GM12891 (cell line): ENCODE measurements at regions not wholly inside any gene's neighbourhood (a gene's known extent, or its start where the extent isn't known, plus 50 kb on each side); places are given as distances from the start of the nearest gene placed in this dataset.
"Not testable (repeated sequence)": the region's sequence is repeated elsewhere in the genome, so short reads cannot be mapped to it uniquely, and the experiment has no call there.

Experiments used
- DNase-seq: peaks from one replicate; pipeline ENCODE4 v3.0.0; 2011; ENCODE audit warnings: low spot score; ENCODE audit not compliant: insufficient read length
- FAIRE-seq: peaks from 2 replicates; lab custom pipeline; 2011; peaks lifted over from hg19 to GRCh38; lab: Jason Lieb, UNC
- PAX5 ChIP-seq: IDR thresholded peaks from 2 replicates; pipeline ENCODE4 v1.6.1; 2011; ENCODE audit warnings: low read length, moderate library complexity, mild to moderate bottlenecking; ENCODE audit not compliant: insufficient read depth, severe bottlenecking
- POLR2A ChIP-seq: IDR thresholded peaks from 2 replicates; pipeline ENCODE4 v1.6.1; 2011; ENCODE audit warnings: low read depth, low read length, control low read depth
- POLR2AphosphoS5 ChIP-seq: IDR thresholded peaks from 2 replicates; pipeline ENCODE4 v1.6.1; 2011; ENCODE audit warnings: low read depth, low read length, control low read depth
- POU2F2 ChIP-seq: IDR thresholded peaks from 2 replicates; pipeline ENCODE4 v1.6.1; 2011; ENCODE audit warnings: low read depth, mild to moderate bottlenecking, control low read depth, low read length, moderate library complexity
- SPI1 ChIP-seq: IDR thresholded peaks from 2 replicates; pipeline ENCODE4 v1.6.1; 2011; ENCODE audit warnings: low read depth, low read length, control low read depth
- TAF1 ChIP-seq: IDR thresholded peaks from 2 replicates; pipeline ENCODE4 v1.6.1; 2011; ENCODE audit warnings: low read depth, low read length, control low read depth

DNA sequence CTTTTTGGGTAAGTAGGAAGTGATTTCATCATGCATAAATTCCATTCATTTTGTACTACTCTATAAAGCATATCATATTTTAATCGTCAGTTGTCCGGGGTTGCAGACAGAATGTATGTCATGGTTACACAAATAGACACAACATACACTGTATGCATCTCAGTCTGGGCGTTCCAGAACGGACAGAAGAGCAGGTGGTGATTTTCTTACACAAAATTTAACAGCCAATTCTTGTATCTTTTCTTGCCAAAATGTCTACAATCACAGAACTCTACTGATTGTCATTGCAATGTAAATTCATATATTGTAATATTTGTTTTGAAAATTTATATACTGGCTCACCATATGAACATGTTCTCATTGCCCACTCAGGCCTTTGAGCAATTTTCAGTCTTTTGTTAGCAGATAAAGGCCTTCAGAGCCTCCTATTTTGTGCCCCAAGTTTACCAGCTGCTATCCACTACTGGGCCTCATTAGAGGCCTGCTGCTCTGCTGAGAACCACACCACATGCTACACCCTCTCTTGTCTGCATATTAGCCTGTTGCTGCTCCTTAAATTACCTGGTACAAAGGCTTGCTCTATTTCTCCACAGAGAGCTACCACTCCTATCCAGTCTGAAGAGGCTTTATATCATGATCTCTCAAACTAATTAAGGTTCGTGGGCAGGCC is 61.5 kb downstream of the PRDM13 start:
- TF ChIP-seq POLR2A, result no peak
- no peak for TF ChIP-seq POU2F2
- no peak for TF ChIP-seq POLR2AphosphoS5
- no peak for TF ChIP-seq PAX5
- TF ChIP-seq SPI1, result no peak
- no peak for TF ChIP-seq TAF1
- DNase-seq (no peak), FAIRE-seq (no peak)

DNA sequence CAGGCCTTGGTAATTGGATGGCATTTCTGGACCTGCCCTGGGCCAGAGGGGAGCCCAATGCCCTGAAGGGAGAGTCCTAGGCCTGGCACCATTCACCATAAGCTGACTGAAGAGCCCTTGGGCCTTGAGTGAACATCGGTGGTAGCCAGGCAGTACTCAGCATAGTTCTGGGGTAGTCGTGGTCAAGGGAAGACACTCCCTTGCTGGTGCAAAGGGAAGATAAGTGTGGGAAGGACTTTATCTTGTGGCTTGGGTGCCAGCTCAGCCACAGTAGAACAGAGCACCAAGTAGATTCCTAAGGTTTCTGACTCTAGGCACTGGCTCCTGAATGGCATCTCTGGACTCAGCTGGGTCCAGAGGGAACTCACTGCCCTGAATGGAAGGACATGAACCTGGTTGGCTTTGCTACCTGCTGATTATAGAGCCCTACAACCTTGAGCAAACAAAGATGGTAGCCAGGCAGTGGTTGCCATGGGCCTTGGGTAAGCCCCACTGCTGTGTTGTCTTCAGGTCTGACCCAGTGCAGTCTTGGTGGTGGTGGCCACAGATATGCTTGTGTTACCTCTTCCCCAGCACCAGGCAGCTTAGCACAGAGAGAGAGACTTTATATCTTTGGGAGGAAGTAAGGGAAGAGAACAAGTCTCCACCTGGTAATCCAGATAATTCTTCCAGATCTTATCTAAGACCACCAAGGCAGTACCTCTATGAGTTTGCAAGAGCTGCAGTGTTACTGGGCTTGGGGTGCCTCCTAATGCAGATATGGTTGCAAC is 83.5 kb downstream of the PRDM13 start:
- FAIRE-seq (no peak), DNase-seq (no peak)
- TF ChIP-seq POU2F2 (no peak), PAX5 (no peak), POLR2AphosphoS5 (no peak), POLR2A (no peak), SPI1 (no peak), TAF1 (no peak)

DNA sequence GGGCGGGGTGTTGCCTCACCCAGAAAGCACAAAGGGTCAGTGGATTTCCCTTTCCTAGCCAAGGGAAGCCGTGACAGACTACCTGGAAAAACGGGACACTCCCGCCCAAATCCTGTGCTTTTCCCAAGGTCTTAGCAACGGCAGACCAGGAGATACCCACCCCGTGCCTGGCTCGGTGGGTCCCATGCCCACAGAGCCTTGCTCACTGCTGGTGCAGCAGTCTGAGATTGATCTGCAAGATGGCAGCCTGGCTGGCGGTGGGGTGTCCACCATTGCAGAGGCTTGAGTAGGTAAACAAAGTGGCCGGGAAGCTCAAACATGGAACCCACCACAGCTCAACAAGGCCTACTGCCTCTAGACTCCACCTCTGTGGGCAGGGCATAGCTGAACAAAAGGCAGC is 95.7 kb downstream of the PRDM13 start:
- not testable (repeated sequence) for DNase-seq, FAIRE-seq

DNA sequence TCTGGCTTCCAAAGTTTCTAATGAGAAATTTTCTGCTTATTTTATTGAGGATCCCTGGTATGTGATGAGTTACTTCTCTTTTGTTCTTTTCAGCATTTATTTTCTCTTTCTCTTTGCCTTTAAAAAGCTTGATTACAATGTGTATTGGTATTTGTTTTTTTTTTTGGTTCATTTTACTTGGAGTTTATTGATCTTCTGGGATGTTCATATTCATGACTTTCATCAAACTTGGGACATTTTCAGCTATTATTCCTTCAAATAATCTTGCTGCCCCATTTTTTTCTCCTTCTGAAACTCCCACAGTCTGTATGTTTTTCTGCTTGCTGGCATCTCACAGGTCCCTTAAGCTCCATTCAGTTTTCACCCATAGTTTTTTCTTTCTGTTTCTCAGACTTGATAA is 102.4 kb downstream of the PRDM13 start:
- no peak for FAIRE-seq
- TF ChIP-seq SPI1 (no peak), POU2F2 (no peak), POLR2AphosphoS5 (no peak), PAX5 (no peak), POLR2A (no peak), TAF1 (no peak)
- no peak for DNase-seq

DNA sequence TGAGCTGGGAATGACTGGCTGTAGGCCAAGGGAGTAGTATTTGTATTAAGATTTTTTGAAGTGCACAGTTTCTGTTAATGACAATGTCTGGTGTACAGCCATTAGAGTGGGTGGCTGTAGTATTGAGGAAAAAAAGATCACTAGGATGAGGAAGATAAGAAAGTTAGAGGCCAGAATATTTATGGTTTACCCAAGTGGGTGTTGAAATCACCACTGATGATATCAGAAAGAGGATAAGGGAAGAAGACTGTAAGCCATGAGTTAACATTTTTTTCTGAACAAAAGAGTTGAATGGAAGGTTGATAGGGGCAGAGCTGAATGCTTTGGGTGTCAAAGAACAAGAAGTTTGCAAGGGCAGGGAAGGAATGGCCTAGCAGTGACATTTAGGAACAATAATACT is 104.7 kb downstream of the PRDM13 start:
- no peak for DNase-seq
- no peak for TF ChIP-seq TAF1
- TF ChIP-seq POU2F2, result no peak
- no peak for TF ChIP-seq PAX5
- TF ChIP-seq POLR2A, result no peak
- TF ChIP-seq SPI1, result no peak
- no peak for TF ChIP-seq POLR2AphosphoS5
- no peak for FAIRE-seq

DNA sequence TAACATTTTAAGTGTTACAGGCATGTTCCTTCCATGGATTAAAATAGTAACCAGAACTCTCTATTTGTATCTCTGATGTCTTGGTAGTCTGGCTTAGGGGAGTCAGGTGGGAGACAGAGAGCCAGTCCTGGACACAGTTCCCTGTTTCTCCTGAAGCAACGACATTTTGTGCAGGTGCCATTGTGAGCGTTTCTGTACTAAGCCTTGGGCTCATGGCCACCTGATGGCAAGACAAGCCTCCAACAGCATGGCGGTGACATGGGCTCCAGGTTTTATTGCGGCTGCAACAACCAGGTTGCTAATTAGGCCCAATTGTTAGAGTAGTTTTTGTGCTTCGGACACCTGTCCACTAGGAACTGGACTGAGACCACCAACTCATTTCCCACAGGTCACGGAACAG is 105.3 kb downstream of the PRDM13 start:
- DNase-seq (no peak), FAIRE-seq (no peak)
- no peak for TF ChIP-seq POLR2AphosphoS5
- no peak for TF ChIP-seq POU2F2
- no peak for TF ChIP-seq PAX5
- no peak for TF ChIP-seq TAF1
- TF ChIP-seq POLR2A, result no peak
- TF ChIP-seq SPI1, result no peak

DNA sequence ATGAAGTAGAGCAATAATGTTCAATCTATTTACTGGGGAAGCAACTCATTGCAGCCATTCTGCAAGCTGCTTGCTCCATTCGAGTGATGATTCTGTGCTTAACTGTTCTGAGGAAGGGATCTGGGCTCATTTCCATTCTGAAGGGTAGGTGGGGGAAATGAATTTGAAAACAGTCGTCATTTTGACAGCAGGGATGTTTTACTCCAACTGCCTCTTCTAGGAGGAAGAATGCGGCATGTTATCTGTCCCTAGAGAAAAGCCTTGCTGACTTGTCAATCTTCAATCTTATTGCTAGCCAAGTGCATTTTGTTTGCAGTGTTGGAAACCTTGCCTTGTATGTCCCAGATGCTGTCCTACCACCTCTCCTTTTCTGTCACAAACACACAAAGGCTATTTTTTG is 105.9 kb downstream of the PRDM13 start:
- TF ChIP-seq POU2F2 (no peak), TAF1 (no peak), SPI1 (no peak), PAX5 (no peak), POLR2A (no peak), POLR2AphosphoS5 (no peak)
- FAIRE-seq (no peak), DNase-seq (no peak)

DNA sequence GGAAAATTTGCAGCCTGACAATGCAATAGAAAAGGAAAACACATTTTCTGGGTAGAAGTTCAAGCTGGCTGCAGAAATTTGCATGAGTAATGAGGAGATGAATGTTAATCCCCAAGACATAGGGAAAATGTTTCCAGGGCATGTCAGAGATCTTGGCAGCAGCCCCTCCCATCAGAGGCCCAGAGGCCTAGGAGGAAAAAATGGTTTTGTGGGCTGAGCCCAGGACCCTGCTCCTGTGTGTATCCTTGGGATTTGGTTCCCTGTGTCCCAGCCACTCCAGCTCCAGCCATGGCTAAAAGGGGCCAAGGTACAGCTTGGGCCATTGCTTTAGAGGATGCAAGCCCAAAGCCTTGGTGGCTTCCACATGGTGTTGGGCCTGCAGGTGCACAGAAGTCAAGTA is 115.4 kb downstream of the PRDM13 start:
- DNase-seq, FAIRE-seq: not testable (repeated sequence)

DNA sequence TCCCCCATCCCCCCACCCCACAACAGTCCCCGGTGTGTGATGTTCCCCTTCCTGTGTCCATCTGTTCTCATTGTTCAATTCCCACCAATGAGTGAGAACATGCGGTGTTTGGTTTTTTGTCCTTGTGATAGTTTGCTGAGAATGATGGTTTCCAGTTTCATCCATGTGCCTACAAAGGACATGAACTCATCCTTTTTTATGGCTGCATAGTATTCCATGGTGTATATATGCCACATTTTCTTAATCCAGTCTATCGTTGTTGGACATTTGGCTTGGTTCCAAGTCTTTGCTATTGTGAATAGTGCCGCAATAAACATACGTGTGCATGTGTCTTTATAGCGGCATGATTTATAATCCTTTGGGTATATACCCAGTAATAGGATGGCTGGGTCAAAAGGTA is 123.6 kb downstream of the PRDM13 start:
- not testable (repeated sequence) for DNase-seq, FAIRE-seq

DNA sequence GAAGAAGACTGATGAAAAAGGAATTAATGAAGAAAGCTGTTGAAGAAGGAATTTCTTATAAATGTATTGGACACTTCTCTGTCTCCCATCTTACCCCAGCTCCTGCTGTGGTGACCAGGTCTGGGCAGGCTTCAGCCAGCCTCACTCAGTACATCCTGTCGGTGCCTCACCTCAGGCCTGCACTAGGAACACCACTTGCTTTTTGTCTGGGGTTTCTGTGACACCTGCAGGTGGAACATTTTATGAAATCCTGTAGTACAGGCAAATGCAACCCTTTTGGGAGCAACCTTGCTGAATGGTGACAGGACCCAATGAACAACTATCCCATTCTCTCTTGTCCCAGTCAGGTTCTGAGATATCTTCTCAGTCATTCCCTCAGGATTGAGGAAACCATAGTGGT is 129.7 kb downstream of the PRDM13 start:
- DNase-seq (no peak), FAIRE-seq (no peak)
- no peak for TF ChIP-seq POLR2A
- no peak for TF ChIP-seq POLR2AphosphoS5
- TF ChIP-seq PAX5, result no peak
- TF ChIP-seq SPI1, result no peak
- TF ChIP-seq POU2F2, result no peak
- no peak for TF ChIP-seq TAF1
